ENCODE measurements at regions not wholly inside any gene's neighbourhood (a gene's known extent, or its start where the extent isn't known, plus 50 kb on each side); places are given as distances from the start of the nearest gene placed in this dataset.
"Not testable (repeated sequence)": the region's sequence is repeated elsewhere in the genome, so short reads cannot be mapped to it uniquely, and the experiment has no call there.

- DNase-seq (ENCODE audit: low read depth) = no peak
These were observed 1090.7 kb upstream of the MIR17HG start for GRCh38 chr13:90256746-90257145.

- no peak for DNase-seq (ENCODE audit: low read depth)
These were observed 1089.4 kb upstream of the MIR17HG start for GRCh38 chr13:90258129-90258528.

- no peak for DNase-seq (ENCODE audit: low read depth)
These were observed 1086.1 kb upstream of the MIR17HG start for GRCh38 chr13:90261343-90261742.

DNA sequence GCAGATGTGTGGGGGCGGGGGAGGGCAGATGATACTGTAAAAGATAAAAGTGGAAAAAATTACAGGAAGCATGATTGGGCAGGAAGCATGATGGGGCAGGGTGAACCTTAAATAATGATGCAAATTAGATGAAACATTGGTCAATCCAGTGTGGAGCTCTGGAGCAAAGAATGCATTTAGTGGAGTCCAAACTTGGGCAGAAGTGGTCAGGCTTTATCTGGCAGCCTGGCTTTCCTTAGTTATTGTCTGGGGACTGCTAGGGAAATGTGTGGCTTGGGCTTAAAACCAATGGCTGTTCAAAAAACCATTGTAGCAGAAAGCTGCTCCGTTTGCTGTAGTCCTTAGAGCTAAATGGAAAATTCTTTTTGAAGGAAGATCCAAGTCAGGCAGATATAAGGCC lies 1077.3 kb upstream of the MIR17HG start:
- DNase-seq (ENCODE audit: low read depth) = no peak

DNA sequence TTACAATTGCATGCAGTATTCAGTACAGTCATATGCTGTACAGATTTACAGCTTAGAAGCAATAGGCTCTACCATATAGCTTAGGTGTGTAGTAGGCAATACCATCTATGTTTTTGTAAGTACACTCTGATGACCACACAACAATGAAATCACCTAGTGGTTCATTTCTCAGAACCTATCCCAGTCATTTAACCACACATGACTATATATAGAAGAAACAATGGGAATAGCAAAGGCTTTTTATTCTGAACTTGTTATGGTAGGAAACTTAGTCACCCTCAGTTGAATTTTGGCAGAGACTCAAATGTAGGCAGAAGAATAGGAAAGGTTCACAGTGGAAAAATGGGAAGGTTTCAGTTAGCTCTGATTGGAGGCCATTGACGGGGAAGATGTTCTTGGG lies 1075.1 kb upstream of the MIR17HG start:
- peak; percentile 16 for DNase-seq (ENCODE audit: low read depth)

DNA sequence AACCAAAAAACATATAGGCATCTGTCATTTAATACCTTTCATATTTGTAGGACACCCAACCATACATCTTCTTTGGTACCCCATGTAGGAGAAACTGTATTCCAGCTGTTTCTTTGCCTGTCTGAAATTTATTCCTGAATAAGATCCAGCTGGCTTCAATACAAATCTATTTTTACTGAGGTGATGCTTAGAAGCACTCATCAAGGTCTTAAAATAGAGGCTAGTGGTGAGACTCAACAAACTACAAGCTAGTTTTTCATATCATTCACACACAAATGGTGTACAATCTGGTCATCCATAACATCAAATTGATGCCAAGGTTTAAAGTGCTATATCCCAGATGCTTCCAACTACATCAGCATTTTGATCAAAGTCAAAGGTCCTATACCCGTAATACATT lies 1071.3 kb upstream of the MIR17HG start:
- no peak for DNase-seq (ENCODE audit: low read depth)

DNA sequence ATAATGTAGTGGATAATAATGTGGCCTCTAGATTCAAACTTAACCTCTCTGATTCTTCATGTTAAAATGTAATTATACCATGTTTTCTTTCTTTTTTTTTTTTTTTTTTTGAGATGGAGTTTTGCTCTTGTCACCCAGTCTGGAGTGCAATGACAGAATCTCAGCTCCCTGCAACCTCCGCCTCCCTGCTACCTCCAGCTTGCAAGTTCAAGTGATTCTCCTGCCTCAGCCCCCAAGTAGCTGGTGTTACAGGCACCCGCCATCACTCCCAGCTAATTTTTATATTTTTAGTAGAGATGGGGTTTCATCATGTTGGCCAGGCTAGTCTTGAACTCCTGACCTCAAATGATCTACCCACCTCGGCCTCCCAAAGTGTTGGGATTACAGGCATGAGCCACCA lies 1069.3 kb upstream of the MIR17HG start:
- not testable (repeated sequence) for DNase-seq (ENCODE audit: low read depth)

GRCh38 chr13:90281709-90282108 lies 1065.8 kb upstream of the MIR17HG start:
- DNase-seq (ENCODE audit: low read depth) = no peak

DNA sequence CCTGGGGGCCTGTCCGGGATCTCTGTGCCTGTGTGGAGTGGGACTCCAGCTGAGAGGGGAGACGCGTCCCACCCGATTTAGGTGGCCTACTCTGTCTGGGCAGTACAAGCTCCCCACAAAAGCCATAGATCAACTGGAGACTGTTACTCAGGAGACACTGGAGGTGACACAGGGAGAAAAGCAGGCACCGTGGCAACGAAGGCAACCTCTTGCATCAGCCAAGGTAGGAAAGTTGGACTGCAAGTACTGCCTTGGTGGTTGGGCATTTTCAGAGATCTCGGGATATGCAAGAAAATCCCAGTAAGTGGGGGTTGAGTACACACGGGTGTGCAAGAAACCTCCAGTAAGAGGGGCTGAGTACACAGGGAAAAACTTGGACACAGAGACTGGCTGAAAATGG lies 1060.0 kb upstream of the MIR17HG start:
- DNase-seq (ENCODE audit: low read depth) = no peak

DNA sequence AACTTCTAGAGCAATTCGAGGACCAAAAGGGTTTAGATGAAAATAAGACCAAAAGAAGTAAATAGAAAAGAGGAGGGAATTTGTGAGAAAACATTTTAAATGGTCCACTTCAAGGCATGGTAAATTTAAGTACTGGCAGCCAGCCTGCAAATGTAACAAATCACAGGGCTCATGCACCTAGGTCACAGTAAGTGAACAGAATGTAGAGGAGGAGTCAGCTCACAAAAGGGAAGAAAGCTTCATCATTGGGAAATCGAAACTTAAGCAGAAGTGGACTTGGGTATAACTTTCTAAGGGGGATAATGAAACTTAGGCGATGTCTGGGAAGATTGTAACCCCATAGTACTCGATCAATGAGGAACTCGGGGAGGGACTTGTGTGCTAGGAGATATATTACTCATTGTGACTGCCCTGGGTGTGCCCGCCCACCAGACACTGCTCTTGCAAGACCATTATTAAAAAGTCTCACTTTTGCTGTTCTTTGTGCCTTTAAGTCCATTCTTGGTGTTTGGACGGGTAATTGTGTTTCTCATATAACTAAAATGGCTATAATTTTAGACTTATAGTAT lies 1053.6 kb upstream of the MIR17HG start:
- DNase-seq (ENCODE audit: low read depth) = no peak

DNA sequence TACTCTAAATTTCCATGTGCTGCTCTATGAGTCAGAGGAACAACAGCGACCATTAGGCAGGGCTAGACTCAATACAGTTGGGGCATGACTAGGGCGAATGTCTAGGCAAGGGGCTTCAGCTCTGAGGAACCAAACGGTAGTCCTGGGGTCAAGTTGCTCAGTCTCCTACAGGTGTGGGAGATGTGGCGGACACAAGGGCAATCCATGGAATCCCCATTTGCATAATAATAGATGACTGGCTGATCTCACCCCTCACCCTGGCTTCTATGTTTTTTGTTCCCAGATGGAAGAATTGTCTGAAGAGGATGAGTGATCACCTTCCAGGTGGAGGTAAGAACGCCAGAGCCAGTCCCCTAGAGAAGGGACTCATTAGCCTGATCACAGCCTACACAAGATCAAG lies 1048.2 kb upstream of the MIR17HG start:
- DNase-seq (ENCODE audit: low read depth) = no peak

DNA sequence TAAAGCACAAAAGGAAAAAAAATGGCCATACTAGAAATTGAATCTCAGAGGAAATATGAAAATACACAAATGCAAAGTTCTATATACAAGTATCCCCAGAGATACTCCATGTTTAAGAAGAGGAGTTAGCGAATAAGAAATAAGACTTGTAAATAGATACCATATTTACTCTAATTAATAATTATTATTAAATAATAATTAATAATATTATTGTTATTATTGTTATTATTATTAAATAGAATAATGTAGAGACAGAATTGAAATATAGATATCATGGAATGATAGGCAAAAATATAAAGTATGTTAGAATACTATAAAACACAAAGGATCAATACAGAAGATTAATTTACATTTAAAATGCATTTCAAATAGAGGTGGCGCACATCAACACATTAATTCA lies 1047.5 kb upstream of the MIR17HG start:
- no peak for DNase-seq (ENCODE audit: low read depth)

- DNase-seq (ENCODE audit: low read depth) = peak; percentile 13
These were observed 1045.4 kb upstream of the MIR17HG start for GRCh38 chr13:90302107-90302506.

GRCh38 chr13:90305796-90306195 lies 1041.7 kb upstream of the MIR17HG start:
- DNase-seq (ENCODE audit: low read depth) = no peak

DNA sequence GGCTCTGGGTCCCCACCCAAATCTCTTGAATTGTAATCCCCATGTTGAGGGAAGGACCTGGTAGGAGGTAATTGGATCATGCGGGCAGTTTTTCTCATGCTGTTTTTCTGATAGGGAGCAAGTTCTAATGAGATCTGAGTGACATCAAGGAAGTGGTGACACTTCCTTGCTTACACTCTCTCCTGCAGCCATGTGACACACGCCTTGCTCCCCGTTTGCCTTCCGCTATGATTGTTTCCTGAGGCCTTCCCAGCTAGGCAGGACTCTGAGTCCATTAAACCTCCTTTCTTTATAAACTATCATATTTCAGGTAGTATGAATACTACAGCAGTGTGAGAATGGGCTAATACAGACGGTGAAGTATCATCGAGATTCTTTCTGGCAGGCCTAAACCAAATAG lies 1040.4 kb upstream of the MIR17HG start:
- no peak for DNase-seq (ENCODE audit: low read depth)

DNA sequence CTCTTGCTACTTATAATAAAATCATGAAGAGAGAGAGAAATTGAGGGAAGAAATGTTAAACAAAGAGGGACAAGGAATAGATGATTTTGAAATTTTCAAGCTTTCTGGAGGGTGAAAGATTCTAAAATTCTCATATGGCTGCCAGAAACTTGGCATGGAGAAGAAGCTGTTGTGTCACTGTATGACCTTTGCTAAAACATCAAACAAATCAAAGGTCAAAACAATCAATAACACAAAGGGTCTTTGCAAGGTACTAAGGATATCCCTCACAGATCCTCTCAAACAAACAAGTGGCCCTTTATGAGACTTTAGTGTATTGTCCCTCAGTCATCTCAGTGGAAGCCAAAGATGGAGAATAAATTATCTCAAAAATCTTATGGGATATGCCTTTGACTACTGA lies 1039.2 kb upstream of the MIR17HG start:
- DNase-seq (ENCODE audit: low read depth) = no peak

GRCh38 chr13:90311929-90312328 lies 1035.6 kb upstream of the MIR17HG start:
- DNase-seq (ENCODE audit: low read depth) = no peak

- DNase-seq (ENCODE audit: low read depth) = no peak
These were observed 1032.4 kb upstream of the MIR17HG start for GRCh38 chr13:90315061-90315460.

DNA sequence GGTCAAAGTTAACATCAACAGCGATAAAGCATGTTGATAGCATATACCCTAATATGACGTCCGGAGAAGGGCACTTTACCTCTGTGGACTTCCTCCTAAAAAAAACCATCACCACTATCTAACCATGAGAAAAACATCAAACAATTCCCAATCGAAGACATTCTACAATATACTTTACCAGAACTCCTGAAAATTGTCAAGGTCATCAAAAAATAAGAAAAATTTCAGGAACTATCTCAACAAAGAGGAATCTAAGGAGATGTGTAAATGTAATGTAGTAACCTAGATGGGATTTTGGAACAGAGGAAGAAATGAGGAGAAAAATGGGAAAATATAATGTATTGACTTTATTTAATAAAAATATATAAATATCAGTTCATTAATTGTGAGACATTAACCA lies 1026.8 kb upstream of the MIR17HG start:
- no peak for DNase-seq (ENCODE audit: low read depth)

DNA sequence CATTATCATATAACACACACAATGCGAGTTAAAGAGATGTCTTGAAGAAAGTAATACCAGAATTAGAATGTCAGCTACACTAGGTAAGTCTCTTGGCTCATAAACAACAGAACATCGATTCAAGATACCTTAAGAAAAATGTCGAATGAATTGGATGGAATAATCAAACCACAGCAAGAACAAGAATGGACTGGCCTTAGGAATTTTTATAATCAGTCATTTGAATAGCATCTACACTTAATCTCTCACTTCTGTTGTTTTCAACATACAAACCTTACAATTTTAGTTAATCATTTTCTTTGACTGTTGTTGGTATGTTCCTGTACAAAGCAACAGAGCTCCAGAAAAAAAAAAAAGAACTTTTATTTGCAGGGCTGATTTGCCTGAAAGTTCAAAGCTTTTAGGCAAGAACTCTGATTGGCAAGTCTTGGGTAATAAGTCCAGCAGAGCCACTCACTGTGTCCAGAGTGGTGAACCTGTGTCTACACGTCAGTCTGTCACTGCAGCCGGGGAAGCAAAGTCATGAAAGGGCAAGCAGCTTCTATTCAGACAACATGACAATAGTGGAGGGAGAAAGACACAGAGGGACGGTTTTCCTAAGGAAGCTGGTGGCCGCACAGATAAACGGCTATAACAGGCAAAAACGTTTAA lies 1026.1 kb upstream of the MIR17HG start:
- no peak for DNase-seq (ENCODE audit: low read depth)

GRCh38 chr13:90329641-90330040 lies 1017.8 kb upstream of the MIR17HG start:
- no peak for DNase-seq (ENCODE audit: low read depth)

DNA sequence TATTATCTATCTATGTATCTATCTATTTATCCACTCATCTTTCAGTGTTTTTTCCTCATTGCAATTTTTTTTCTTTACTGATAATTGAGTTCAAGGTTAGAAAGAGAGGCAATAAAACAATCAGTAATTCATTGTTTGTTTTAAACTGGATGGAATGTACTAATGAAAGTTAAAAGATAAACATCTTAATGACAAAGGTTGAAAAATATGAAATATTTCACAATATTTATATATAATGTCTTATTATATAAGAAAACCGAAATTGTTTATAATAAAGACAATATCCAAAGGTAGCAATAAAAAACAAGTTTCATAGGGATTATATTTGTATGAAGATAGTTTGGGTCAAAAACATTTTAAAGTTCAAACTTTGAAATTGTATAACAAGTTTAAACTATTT lies 1015.5 kb upstream of the MIR17HG start:
- DNase-seq (ENCODE audit: low read depth) = no peak

DNA sequence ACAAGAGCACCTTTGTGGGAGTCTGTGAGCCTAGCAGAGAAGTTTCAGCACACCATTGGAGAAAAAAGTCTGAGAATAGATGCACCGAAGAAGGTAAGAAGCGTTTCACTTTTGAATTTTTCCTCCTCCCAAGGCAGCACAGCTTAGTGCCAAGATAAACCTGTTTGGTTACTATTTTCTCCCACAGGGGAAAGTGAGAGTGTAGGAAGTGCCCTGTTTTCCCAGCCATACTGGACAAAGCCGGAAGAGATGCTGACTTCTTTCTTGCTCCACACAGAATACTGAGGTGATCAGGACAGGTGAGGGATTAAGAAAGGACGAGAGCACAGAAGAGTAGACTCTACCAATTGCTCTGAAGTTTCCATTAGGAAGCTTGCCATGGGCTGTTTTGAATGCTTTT lies 1011.0 kb upstream of the MIR17HG start:
- DNase-seq (ENCODE audit: low read depth) = no peak

GRCh38 chr13:90341348-90341747 lies 1006.1 kb upstream of the MIR17HG start:
- not testable (repeated sequence) for DNase-seq (ENCODE audit: low read depth)
